CD4-positive, alpha-beta T cell treated with Interleukin-6 for 4 hours (primary cell): ENCODE measurements at regions not wholly inside any gene's neighbourhood (a gene's known extent, or its start where the extent isn't known, plus 50 kb on each side); places are given as distances from the start of the nearest gene placed in this dataset.

Experiments
- DNase-seq: peaks from one replicate; pipeline ENCODE4 v3.0.0-alpha.2; 2020; ENCODE audit warnings: mixed read lengths

- no peak for DNase-seq
Measured at GRCh38 chr2:144596073-144596871, 76.4 kb upstream of the ZEB2 start.

GRCh38 chr2:144595686-144596072 is 75.8 kb upstream of the ZEB2 start:
- no peak for DNase-seq

GRCh38 chr2:144595279-144595678 is 75.4 kb upstream of the ZEB2 start:
- DNase-seq: no peak

- no peak for DNase-seq
Measured at GRCh38 chr2:144593803-144594202, 73.9 kb upstream of the ZEB2 start.

- no peak for DNase-seq
Measured at GRCh38 chr2:144592500-144593256, 72.8 kb upstream of the ZEB2 start.

- DNase-seq: no peak
Measured at GRCh38 chr2:144587306-144587705, 67.4 kb upstream of the ZEB2 start.

- no peak for DNase-seq
Measured at GRCh38 chr2:144586476-144586875, 66.6 kb upstream of the ZEB2 start.

GRCh38 chr2:144583741-144584453 is 64.0 kb upstream of the ZEB2 start:
- DNase-seq: no peak

GRCh38 chr2:144583381-144583729 is 63.4 kb upstream of the ZEB2 start:
- DNase-seq: no peak

- no peak for DNase-seq
Measured at GRCh38 chr2:144582651-144583380, 62.9 kb upstream of the ZEB2 start.

GRCh38 chr2:144580521-144581161 is 60.7 kb upstream of the ZEB2 start:
- no peak for DNase-seq

- DNase-seq: no peak
Measured at GRCh38 chr2:144579556-144579955, 59.6 kb upstream of the ZEB2 start.

GRCh38 chr2:144578099-144578498 is 58.2 kb upstream of the ZEB2 start:
- no peak for DNase-seq

- no peak for DNase-seq
Measured at GRCh38 chr2:144572977-144573376, 53.1 kb upstream of the ZEB2 start.

GRCh38 chr2:144571770-144572169 is 51.9 kb upstream of the ZEB2 start:
- DNase-seq: no peak

GRCh38 chr2:144570566-144570965 is 50.6 kb upstream of the ZEB2 start:
- no peak for DNase-seq
